GM19238 (cell line): ENCODE measurements at regions not wholly inside any gene's neighbourhood (a gene's known extent, or its start where the extent isn't known, plus 50 kb on each side); places are given as distances from the start of the nearest gene placed in this dataset.
"Not testable (repeated sequence)": the region's sequence is repeated elsewhere in the genome, so short reads cannot be mapped to it uniquely, and the experiment has no call there.

ENCODE experiments used
- DNase-seq: peaks from one replicate; pipeline ENCODE4 v3.0.0; 2011; ENCODE audit warnings: low spot score; ENCODE audit not compliant: insufficient read length

- not testable (repeated sequence) for DNase-seq
Measured at GRCh38 chr5:87134513-87134912, 133.2 kb upstream of the RASA1 start.

- no peak for DNase-seq
Measured at GRCh38 chr5:87136096-87136495, 131.6 kb upstream of the RASA1 start.

DNA sequence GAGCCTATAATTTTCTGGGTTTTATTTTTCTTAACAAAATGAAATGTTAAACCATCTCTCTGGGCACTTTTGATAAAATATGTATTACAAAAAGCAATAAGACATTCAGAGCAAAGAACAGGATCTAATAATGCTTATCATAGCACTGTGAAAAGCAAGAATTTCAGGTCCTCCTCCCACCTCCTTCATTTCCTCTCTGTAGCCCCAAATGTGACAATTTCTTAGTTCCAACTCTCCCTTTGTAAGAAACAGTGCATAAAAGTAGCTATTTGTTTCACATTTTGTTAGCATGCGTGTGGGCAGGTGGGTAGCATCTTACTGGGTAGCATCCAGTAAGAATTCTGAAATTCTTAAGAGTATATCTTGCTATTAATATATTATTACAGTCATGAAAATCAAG, 130.9 kb upstream of the RASA1 start:
- no peak for DNase-seq

DNA sequence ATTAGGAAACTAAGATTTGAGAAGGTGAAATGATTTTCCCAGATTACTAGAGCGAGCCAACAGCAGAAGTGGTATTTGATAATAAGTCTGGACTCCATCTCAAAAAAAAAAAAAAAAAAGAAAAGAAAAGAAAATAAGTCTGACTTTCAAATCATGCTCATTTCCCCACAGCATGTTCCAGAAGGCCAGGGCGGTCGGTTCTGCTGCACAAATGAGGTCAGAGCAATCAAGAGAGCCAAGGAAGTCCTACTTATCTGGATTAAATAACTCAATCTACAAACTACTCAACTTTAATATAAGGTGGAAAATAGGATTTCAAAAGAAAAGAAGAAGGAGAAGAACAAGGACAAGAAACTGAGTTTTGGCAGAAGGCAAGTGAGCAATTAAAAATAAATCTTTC, 130.4 kb upstream of the RASA1 start:
- no peak for DNase-seq

DNA sequence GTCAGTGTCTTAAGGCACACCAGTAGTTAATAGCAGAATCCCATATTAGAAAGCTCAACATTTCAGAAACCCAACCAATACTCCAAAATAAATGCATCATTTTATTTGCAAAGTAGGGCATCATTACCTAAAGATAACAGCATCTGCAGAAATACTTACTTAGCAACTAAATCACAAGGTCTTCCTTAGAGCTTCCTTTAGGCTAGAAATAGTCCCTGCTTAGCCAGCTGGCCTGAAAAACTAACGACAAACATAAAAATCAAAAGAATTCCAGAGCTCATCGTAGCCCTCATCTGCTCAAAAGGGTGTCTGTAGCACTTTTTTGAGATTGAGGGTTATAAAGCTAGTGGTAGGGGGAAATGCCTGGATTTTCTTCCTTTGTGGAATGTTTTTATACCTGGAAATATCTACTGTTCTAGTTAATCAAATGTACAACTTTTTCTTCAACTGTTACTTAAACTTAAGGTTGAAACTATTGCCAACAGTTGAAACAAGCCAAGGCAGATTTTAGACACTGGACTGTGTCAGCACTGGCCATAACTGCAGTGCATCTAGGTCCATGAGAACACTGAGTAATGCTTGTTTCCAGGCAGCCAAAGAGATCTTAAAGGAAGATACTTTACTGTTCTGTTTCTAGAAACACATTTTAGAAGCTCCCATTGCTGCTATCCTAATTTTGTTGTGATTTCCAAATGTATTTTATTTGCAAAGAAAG, 129.4 kb upstream of the RASA1 start:
- no peak for DNase-seq

GRCh38 chr5:87139795-87140194, 127.9 kb upstream of the RASA1 start:
- DNase-seq, result no peak

GRCh38 chr5:87141544-87141943, 126.1 kb upstream of the RASA1 start:
- no peak for DNase-seq

DNA sequence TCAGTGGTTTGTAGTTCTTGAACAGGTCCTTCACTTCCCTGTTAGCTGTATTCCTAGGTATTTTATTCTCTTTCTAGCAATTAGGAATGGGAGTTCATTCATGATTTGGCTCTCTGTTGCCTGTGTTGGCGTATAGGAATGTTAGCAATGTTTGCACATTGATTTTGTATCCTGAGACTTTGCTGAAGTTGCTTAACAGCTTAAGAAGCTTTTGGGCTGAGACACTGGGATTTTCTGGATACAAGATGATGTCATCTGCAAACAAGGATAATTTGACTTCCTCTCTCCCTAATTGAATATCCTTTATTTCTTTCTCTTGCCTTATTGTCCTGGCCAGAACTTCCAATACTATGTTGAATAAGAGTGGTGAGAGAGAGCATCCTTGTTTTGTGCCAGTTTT, 121.8 kb upstream of the RASA1 start:
- not testable (repeated sequence) for DNase-seq

- no peak for DNase-seq
Measured at GRCh38 chr5:87147441-87147840, 120.2 kb upstream of the RASA1 start.

- DNase-seq, result no peak
Measured at GRCh38 chr5:87150630-87151029, 117.1 kb upstream of the RASA1 start.

DNA sequence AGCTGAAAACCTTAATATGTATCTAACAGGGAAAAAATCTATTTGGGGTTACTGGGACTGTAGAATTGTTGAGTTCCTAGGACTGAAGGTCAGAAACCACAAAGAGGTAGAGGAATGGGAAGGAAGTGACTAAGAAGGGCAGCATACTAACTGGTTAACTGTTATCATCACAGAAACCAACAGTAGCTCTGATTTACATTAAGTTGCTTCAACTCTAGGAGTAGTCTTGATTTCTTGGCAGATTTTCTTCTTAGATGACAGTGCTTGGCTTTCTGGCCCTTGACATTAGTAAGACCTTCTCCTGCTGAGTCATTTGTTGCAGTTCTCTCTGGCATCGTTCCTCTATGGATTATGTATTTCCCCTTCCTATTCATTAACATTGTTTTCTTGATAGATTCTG, 116.1 kb upstream of the RASA1 start:
- DNase-seq, result no peak

- no peak for DNase-seq
Measured at GRCh38 chr5:87152886-87153285, 114.8 kb upstream of the RASA1 start.

GRCh38 chr5:87154191-87154590, 113.5 kb upstream of the RASA1 start:
- no peak for DNase-seq

DNA sequence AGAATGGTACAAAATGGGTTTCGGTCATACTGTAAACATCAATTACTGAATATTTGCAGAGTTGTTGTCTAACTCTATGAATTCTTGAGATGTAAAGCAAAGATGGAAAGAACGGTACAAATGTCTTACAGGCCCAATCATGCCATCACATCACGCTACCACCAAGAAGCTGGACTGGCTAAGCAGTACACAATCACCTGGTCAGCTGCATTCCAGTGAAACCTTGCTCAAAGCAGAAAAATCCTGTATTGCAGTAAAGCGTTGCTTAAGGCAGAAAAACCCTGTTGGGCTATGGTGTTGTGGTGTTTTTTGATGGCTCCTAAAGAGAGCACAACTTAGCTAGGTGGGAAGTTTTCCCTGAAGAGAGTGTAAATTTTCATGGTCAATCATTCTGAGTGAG, 112.6 kb upstream of the RASA1 start:
- DNase-seq, result no peak

- DNase-seq, result no peak
Measured at GRCh38 chr5:87156631-87157030, 111.1 kb upstream of the RASA1 start.

DNA sequence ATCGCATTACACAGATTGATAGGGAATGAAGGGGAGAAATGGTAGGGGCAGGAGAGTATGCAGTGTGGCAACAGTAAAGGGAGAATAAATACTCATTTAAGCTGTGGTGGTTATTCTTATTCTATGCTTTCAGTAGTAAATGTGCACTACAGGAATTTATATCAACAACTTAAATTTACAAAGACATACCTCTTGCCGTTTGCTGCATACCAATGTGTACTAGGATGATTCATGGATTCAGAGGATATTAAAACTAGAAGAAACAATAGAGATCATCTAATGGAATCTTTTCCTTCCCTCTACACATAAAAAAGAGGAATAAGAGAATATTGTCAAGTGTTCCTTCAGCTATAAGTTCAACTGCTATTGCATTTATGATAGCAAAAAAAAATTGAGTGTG, 103.3 kb upstream of the RASA1 start:
- no peak for DNase-seq

GRCh38 chr5:87169300-87169991, 98.2 kb upstream of the RASA1 start:
- DNase-seq, result no peak

GRCh38 chr5:87170799-87171198, 96.9 kb upstream of the RASA1 start:
- no peak for DNase-seq

GRCh38 chr5:87182649-87183048, 85.0 kb upstream of the RASA1 start:
- no peak for DNase-seq

DNA sequence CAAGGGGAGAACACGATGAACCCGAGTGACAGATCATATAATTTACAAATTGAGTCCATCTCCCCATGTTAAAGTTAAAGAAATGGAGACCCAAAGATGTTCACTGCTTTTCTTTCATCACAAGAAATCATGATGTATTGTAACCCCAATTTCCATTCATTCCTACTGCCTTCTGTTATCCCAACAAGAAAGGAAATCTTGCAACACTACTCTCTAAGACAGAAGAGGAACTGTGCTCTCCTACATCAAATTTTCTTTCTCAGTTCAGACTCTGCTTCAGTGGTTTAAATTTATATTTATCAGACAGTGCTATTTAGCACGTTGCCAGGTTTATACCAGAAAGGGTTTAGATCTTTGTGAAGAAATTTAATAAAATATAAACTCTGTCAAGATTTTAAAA, 83.8 kb upstream of the RASA1 start:
- no peak for DNase-seq

- no peak for DNase-seq
Measured at GRCh38 chr5:87184605-87185004, 83.1 kb upstream of the RASA1 start.

DNA sequence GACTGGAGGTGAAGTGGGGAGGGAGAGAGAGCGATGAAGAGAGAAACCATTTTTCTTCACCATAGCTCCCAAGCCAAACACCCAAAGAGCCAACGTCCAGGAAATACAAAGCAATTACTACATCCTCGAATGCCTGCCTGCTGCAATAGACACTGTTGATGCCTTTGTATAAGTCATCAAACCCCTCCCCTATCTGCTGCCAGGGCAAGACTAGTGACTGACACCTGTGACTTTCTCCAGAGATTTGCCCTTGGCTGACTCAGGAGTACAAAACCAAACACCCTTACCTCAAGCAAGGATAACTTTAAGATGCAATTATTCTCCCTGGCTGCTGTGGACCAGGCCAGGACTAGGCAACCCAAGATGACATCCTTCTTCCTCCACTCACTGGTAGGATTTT, 81.8 kb upstream of the RASA1 start:
- no peak for DNase-seq

GRCh38 chr5:87188391-87188790, 79.3 kb upstream of the RASA1 start:
- DNase-seq, result no peak
